PC-9 (cell line): ENCODE measurements at regions not wholly inside any gene's neighbourhood (a gene's known extent, or its start where the extent isn't known, plus 50 kb on each side); places are given as distances from the start of the nearest gene placed in this dataset.

Source experiments
- EZH2 ChIP-seq: fragments of 200-600 bp; sonication (generic); IDR thresholded peaks from 2 replicates; pipeline ENCODE4 v1.8.0; 2017; ENCODE audit warnings: antibody characterized with exemption, low read depth
- TF ChIP-seq, protein P1 (sequence below): fragments of 200-600 bp; sonication (generic); conservative IDR thresholded peaks from 2 replicates; pipeline ENCODE4 v1.6.1; 2017; ENCODE audit warnings: mixed run types, antibody characterized with exemption, mild to moderate bottlenecking, moderate library complexity

DNA sequence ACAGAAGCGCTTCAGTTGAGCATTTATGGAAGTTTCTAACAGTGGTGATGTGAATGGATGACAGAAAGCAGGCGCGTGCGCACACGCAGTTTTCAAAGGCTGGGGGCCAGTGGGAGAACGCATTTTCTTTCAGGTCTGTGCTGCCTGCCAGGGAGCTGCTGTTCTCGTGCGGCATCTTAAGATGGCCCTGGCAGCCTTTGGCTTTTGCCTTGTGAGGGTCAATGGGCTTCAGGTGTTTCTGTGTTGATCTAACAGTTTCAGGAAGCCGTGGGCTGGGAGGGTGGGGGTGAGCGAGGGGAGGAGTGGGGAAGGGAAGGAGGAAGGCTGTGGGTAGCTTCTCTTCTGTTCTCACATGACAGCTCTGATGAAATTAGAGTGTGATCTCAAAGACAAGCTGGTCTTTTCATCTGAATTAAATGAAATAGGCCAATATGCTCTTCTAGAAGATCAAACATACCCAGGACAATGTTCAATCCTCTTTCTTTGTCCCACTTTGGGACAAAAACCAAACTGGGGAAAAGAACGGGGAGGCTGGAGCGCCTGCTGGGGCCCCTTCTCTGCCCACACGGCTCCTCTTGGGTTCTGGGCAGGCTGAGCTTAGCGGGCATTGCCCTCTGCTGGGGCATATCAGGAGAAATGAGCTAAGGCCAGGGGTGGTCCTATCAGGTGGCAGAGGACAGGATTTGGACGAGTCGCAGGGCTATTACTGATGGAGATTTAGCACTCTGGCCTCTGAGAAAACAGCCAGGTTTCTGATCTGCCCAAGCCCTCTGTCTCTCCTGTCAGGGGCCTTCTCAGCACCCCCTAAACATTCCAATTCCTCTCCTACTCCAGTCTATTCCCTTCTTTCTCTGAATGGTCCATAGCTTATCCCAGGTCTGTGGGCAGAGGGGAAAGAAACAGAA is 126.2 kb upstream of the LGALSL start:
- TF ChIP-seq, protein P1, sequence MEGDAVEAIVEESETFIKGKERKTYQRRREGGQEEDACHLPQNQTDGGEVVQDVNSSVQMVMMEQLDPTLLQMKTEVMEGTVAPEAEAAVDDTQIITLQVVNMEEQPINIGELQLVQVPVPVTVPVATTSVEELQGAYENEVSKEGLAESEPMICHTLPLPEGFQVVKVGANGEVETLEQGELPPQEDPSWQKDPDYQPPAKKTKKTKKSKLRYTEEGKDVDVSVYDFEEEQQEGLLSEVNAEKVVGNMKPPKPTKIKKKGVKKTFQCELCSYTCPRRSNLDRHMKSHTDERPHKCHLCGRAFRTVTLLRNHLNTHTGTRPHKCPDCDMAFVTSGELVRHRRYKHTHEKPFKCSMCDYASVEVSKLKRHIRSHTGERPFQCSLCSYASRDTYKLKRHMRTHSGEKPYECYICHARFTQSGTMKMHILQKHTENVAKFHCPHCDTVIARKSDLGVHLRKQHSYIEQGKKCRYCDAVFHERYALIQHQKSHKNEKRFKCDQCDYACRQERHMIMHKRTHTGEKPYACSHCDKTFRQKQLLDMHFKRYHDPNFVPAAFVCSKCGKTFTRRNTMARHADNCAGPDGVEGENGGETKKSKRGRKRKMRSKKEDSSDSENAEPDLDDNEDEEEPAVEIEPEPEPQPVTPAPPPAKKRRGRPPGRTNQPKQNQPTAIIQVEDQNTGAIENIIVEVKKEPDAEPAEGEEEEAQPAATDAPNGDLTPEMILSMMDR, result peak; percentile 50
- no peak for TF ChIP-seq EZH2
